HG02973 (cell line): ENCODE measurements at regions not wholly inside any gene's neighbourhood (a gene's known extent, or its start where the extent isn't known, plus 50 kb on each side); places are given as distances from the start of the nearest gene placed in this dataset.
A peak's percentile ranks its signal among the peaks of the same experiment; 100 is the strongest.

Experiments
- ATAC-seq: cut with Tn5 transposase; IDR thresholded peaks from one replicate; pipeline ENCODE4 v1.9.1; 2021; ENCODE audit warnings: moderate library complexity; ENCODE audit not compliant: unreplicated experiment

GRCh38 chr18:61989138-61989537, 96.3 kb upstream of the RNF152 start:
- no peak for ATAC-seq

- ATAC-seq = no peak
These were observed 95.3 kb upstream of the RNF152 start for GRCh38 chr18:61988100-61988499.

- ATAC-seq = no peak
These were observed 92.9 kb upstream of the RNF152 start for GRCh38 chr18:61985681-61986080.

GRCh38 chr18:61984349-61984748, 91.5 kb upstream of the RNF152 start:
- no peak for ATAC-seq

GRCh38 chr18:61982475-61982874, 89.7 kb upstream of the RNF152 start:
- ATAC-seq = no peak

GRCh38 chr18:61980355-61980754, 87.5 kb upstream of the RNF152 start:
- no peak for ATAC-seq

- peak; percentile 55 for ATAC-seq
These were observed 82.9 kb upstream of the RNF152 start for GRCh38 chr18:61975526-61976326.

- no peak for ATAC-seq
These were observed 80.7 kb upstream of the RNF152 start for GRCh38 chr18:61973273-61974115.

GRCh38 chr18:61972389-61973264, 79.8 kb upstream of the RNF152 start:
- peak; percentile 78 for ATAC-seq

GRCh38 chr18:61967252-61967891, 74.6 kb upstream of the RNF152 start:
- ATAC-seq = no peak

- no peak for ATAC-seq
These were observed 72.5 kb upstream of the RNF152 start for GRCh38 chr18:61965311-61965710.

GRCh38 chr18:61964616-61965015, 71.8 kb upstream of the RNF152 start:
- ATAC-seq = no peak

- no peak for ATAC-seq
These were observed 70.9 kb upstream of the RNF152 start for GRCh38 chr18:61963705-61964104.

- ATAC-seq = no peak
These were observed 65.2 kb upstream of the RNF152 start for GRCh38 chr18:61957801-61958516.

- ATAC-seq = peak; percentile 40
These were observed 62.8 kb upstream of the RNF152 start for GRCh38 chr18:61955644-61956043.

GRCh38 chr18:61954096-61954746, 61.4 kb upstream of the RNF152 start:
- ATAC-seq = no peak

- ATAC-seq = no peak
These were observed 60.8 kb upstream of the RNF152 start for GRCh38 chr18:61953641-61954040.

- no peak for ATAC-seq
These were observed 60.4 kb upstream of the RNF152 start for GRCh38 chr18:61953161-61953560.

GRCh38 chr18:61951396-61951795, 58.6 kb upstream of the RNF152 start:
- no peak for ATAC-seq
